Suprapubic skin (tissue), 4 donors: ENCODE measurements at regions not wholly inside any gene's neighbourhood (a gene's known extent, or its start where the extent isn't known, plus 50 kb on each side); places are given as distances from the start of the nearest gene placed in this dataset.

Source experiments
- DNase-seq, 2 donors: peaks; one replicate each; pipeline ENCODE4 v3.0.0-alpha.2; 2019; ENCODE audit warnings: low spot score in 2 of 2
- H3K27ac ChIP-seq: fragments of 200-600 bp; sonication (generic); one replicate; pipeline ENCODE4 v1.5.1; 2019
- H3K27me3 ChIP-seq: fragments of 200-600 bp; sonication (generic); one replicate; pipeline ENCODE4 v1.5.1; 2019
- H3K36me3 ChIP-seq: fragments of 200-600 bp; sonication (generic); one replicate; pipeline ENCODE4 v1.5.1; 2019
- H3K4me1 ChIP-seq: fragments of 200-600 bp; sonication (generic); one replicate; pipeline ENCODE4 v1.5.1; 2019
- H3K4me3 ChIP-seq: fragments of 200-600 bp; sonication (generic); one replicate; pipeline ENCODE4 v1.5.1; 2019; ENCODE audit warnings: mild to moderate bottlenecking
- H3K9me3 ChIP-seq: fragments of 200-600 bp; sonication (generic); one replicate; pipeline ENCODE4 v1.5.1; 2019
- CTCF ChIP-seq, 2 donors: fragments of 200-600 bp in 1 of 2; fragments of 450-650 bp in 1 of 2; sonication (generic) in 1 of 2; IDR thresholded peaks; one replicate each; pipeline ENCODE4 v1.5.1; 2016 to 2019; ENCODE audit warnings: antibody characterized with exemption in 2 of 2, mild to moderate bottlenecking in 1 of 2, moderate library complexity in 1 of 2
- EP300 ChIP-seq: sonication (generic); formaldehyde crosslinking; IDR thresholded peaks from one replicate; pipeline ENCODE4 v1.6.1; 2017; ENCODE audit warnings: antibody characterized with exemption
- POLR2A ChIP-seq, 2 donors: fragments of 450-650 bp; IDR thresholded peaks; one replicate each; pipeline ENCODE4 v1.6.1; 2017; ENCODE audit warnings: antibody characterized with exemption in 2 of 2, mild to moderate bottlenecking in 2 of 2, moderate library complexity in 2 of 2
- POLR2AphosphoS5 ChIP-seq, 3 donors: sonication (generic); formaldehyde crosslinking; IDR thresholded peaks; one replicate each; pipeline ENCODE4 v1.6.1; 2017; ENCODE audit warnings: antibody characterized with exemption in 3 of 3
- WGBS: methylation state at CpG from one replicate; pipeline ENCODE4 v1.1.5; 2018; 5-methylcytosine and 5-hydroxymethylcytosine counted together

GRCh38 chrX:65921363-65921762 is 118.5 kb downstream of the VSIG4 start:
- Histone ChIP-seq H3K4me3 (no peak overlapping the region), H3K27me3 (no peaks in the 10 kb centered on the region), H3K27ac (no peak overlapping the region), H3K36me3 (no peaks in the 10 kb centered on the region), H3K4me1 (no peaks in the 10 kb centered on the region), H3K9me3 (no peaks in the 10 kb centered on the region)
- no peak for TF ChIP-seq POLR2A (IDR thresholded peaks at IDR 0.05)
- TF ChIP-seq EP300 = no peak
- no peak for TF ChIP-seq CTCF (IDR thresholded peaks at IDR 0.05)
- no peak for TF ChIP-seq POLR2AphosphoS5 (IDR thresholded peaks at IDR 0.05)
- DNase-seq = no peak
- WGBS = 28% methylated on average over 2 of the region's 2 CpGs

- Histone ChIP-seq H3K9me3 (no peaks in the 10 kb centered on the region), H3K27me3 (no peaks in the 10 kb centered on the region), H3K36me3 (no peaks in the 10 kb centered on the region), H3K4me3 (no peak overlapping the region), H3K27ac (no peak overlapping the region), H3K4me1 (no peaks in the 10 kb centered on the region)
- no peak for DNase-seq
- TF ChIP-seq POLR2A (IDR thresholded peaks at IDR 0.05) (no peak), EP300 (no peak), CTCF (IDR thresholded peaks at IDR 0.05) (no peak), POLR2AphosphoS5 (IDR thresholded peaks at IDR 0.05) (no peak)
- WGBS = 0% methylated on average over 1 of the region's 1 CpG
These were observed 119.3 kb downstream of the VSIG4 start for GRCh38 chrX:65920620-65921019.

- DNase-seq = no peak
- Histone ChIP-seq H3K4me1 (no peaks in the 10 kb centered on the region), H3K27me3 (no peaks in the 10 kb centered on the region), H3K4me3 (no peak overlapping the region), H3K36me3 (no peaks in the 10 kb centered on the region), H3K9me3 (no peaks in the 10 kb centered on the region), H3K27ac (no peak overlapping the region)
- WGBS = 72% methylated on average over 3 of the region's 3 CpGs
- TF ChIP-seq POLR2A (IDR thresholded peaks at IDR 0.05) (no peak), CTCF (IDR thresholded peaks at IDR 0.05) (no peak)
These were observed 129.0 kb downstream of the VSIG4 start for GRCh38 chrX:65910899-65911298.

- H3K27me3 ChIP-seq = no peaks in the 10 kb centered on the region
- no peaks in the 10 kb centered on the region for H3K4me1 ChIP-seq
- TF ChIP-seq CTCF (IDR thresholded peaks at IDR 0.05) (no peak), POLR2AphosphoS5 (IDR thresholded peaks at IDR 0.05) (no peak), EP300 (no peak), POLR2A (IDR thresholded peaks at IDR 0.05) (no peak)
- 60% methylated on average over 1 of the region's 1 CpG for WGBS
- H3K4me3 ChIP-seq = no peak overlapping the region
- H3K9me3 ChIP-seq = no peaks in the 10 kb centered on the region
- H3K27ac ChIP-seq = no peak overlapping the region
- no peaks in the 10 kb centered on the region for H3K36me3 ChIP-seq
- no peak for DNase-seq
These were observed 136.1 kb downstream of the VSIG4 start for GRCh38 chrX:65903750-65904149.

GRCh38 chrX:65902011-65902410 is 137.9 kb downstream of the VSIG4 start:
- H3K9me3 ChIP-seq = no peaks in the 10 kb centered on the region
- DNase-seq = no peak
- TF ChIP-seq EP300 = no peak
- TF ChIP-seq CTCF (IDR thresholded peaks at IDR 0.05) = no peak
- TF ChIP-seq POLR2AphosphoS5 (IDR thresholded peaks at IDR 0.05) = no peak
- no peak for TF ChIP-seq POLR2A (IDR thresholded peaks at IDR 0.05)
- no peak overlapping the region for H3K27ac ChIP-seq
- no peaks in the 10 kb centered on the region for H3K27me3 ChIP-seq
- H3K4me3 ChIP-seq = no peak overlapping the region
- H3K36me3 ChIP-seq = no peaks in the 10 kb centered on the region
- 55% methylated on average over 3 of the region's 3 CpGs for WGBS
- no peaks in the 10 kb centered on the region for H3K4me1 ChIP-seq
